ENCODE measurements at regions not wholly inside any gene's neighbourhood (a gene's known extent, or its start where the extent isn't known, plus 50 kb on each side); places are given as distances from the start of the nearest gene placed in this dataset.

DNA sequence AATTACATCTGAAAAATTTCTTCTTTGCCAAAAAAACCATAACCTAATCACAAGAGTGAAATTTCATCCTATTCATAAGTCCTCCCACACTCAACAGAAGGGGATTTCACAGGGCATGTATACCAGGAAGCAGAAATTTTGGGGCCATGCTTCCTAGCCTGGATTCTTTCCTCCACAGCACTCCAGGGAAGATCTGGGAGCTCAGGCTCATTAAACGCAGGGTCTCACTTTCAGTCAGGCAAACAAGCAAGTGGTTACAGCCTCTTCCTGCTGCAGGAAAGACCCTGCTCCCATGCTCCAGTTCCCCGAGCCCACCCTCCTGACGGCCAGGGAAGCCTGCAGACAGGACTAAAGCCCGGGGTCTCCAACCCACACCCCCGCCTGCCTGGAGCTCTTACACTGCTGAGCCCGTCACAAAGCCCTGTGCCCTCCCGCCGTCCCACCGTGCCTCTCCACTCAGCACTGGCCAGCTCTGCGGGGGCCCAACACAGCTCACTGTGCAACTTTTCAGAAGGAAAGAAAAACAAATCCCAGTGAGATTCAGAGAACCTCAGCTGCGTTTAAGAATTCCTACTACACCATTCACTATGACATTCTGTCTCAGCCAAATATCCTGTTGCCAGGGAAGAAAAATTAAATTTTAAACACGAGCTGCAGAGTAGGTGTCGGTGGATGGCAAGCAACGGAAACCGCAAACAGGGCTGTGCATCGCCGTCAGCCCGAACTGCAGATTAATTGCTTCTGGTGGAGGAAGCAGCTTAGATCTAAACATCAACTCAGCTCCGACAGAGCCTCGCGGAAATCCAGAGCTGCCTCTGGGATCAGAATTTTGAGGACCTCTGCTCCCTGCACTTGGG is 106.7 kb upstream of the SFSWAP start:
- TF ChIP-seq POLR2AphosphoS5 (IDR thresholded peaks at IDR 0.05; ENCODE audit: low read depth, low read length) (no peak), FOXP2 (optimal IDR thresholded peaks at IDR 0.05; ENCODE audit: borderline replicate concordance, extremely low read depth, extremely low read length, insufficient read depth) (no peak), TAF1 (IDR thresholded peaks at IDR 0.05; ENCODE audit: borderline replicate concordance, insufficient read depth, low read length) (no peak), SIN3A (IDR thresholded peaks at IDR 0.05; ENCODE audit: borderline replicate concordance, insufficient read depth, low read length) (no peak)
- TF ChIP-seq, protein P1, sequence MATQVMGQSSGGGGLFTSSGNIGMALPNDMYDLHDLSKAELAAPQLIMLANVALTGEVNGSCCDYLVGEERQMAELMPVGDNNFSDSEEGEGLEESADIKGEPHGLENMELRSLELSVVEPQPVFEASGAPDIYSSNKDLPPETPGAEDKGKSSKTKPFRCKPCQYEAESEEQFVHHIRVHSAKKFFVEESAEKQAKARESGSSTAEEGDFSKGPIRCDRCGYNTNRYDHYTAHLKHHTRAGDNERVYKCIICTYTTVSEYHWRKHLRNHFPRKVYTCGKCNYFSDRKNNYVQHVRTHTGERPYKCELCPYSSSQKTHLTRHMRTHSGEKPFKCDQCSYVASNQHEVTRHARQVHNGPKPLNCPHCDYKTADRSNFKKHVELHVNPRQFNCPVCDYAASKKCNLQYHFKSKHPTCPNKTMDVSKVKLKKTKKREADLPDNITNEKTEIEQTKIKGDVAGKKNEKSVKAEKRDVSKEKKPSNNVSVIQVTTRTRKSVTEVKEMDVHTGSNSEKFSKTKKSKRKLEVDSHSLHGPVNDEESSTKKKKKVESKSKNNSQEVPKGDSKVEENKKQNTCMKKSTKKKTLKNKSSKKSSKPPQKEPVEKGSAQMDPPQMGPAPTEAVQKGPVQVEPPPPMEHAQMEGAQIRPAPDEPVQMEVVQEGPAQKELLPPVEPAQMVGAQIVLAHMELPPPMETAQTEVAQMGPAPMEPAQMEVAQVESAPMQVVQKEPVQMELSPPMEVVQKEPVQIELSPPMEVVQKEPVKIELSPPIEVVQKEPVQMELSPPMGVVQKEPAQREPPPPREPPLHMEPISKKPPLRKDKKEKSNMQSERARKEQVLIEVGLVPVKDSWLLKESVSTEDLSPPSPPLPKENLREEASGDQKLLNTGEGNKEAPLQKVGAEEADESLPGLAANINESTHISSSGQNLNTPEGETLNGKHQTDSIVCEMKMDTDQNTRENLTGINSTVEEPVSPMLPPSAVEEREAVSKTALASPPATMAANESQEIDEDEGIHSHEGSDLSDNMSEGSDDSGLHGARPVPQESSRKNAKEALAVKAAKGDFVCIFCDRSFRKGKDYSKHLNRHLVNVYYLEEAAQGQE (IDR thresholded peaks at IDR 0.05; ENCODE audit: insufficient read depth in 1 of 2, low read depth in 2 of 2, low read length in 2 of 2) = no peak

GRCh38 chr12:131604859-131605258 is 106.0 kb upstream of the SFSWAP start:
- TF ChIP-seq SIN3A (IDR thresholded peaks at IDR 0.05; ENCODE audit: borderline replicate concordance, insufficient read depth, low read length) = no peak
- TF ChIP-seq FOXP2 (optimal IDR thresholded peaks at IDR 0.05; ENCODE audit: borderline replicate concordance, extremely low read depth, extremely low read length, insufficient read depth) = no peak
- TF ChIP-seq POLR2AphosphoS5 (IDR thresholded peaks at IDR 0.05; ENCODE audit: low read depth, low read length) = no peak
- TF ChIP-seq, protein P1 (IDR thresholded peaks at IDR 0.05; ENCODE audit: insufficient read depth in 1 of 2, low read depth in 2 of 2, low read length in 2 of 2) = no peak
- no peak for TF ChIP-seq TAF1 (IDR thresholded peaks at IDR 0.05; ENCODE audit: borderline replicate concordance, insufficient read depth, low read length)

DNA sequence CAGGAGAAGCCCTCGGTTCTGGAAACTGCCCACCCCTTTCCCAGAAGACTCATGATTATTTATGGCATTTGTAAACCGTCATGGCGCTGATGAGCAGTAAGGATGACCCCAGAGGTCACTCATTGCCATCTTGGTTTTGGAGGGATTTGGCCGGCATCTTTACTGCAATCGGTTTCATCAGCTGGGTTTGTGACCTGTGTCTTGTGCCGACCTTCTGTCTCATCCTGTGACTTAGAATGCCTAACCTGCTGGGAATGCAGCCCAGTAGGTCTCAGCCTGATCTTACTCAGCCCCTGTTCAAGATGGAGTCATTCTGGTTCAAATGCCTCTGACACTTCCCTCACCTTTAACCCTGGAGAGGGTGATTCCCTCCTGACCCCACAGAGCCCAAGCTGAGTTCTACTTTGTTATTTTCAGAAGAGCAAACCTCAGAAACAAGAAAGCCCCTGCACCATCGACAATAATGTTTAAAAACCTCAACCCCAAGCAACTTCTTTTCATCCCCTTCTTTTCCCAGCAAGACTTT is 105.5 kb upstream of the SFSWAP start:
- TF ChIP-seq TAF1 (IDR thresholded peaks at IDR 0.05; ENCODE audit: borderline replicate concordance, insufficient read depth, low read length) (no peak), POLR2AphosphoS5 (IDR thresholded peaks at IDR 0.05; ENCODE audit: low read depth, low read length) (no peak), FOXP2 (optimal IDR thresholded peaks at IDR 0.05; ENCODE audit: borderline replicate concordance, extremely low read depth, extremely low read length, insufficient read depth) (no peak), SIN3A (IDR thresholded peaks at IDR 0.05; ENCODE audit: borderline replicate concordance, insufficient read depth, low read length) (no peak)
- TF ChIP-seq, protein P1 (IDR thresholded peaks at IDR 0.05; ENCODE audit: insufficient read depth in 1 of 2, low read depth in 2 of 2, low read length in 2 of 2) = no peak

GRCh38 chr12:131606218-131606901 is 104.5 kb upstream of the SFSWAP start:
- TF ChIP-seq TAF1 (IDR thresholded peaks at IDR 0.05; ENCODE audit: borderline replicate concordance, insufficient read depth, low read length) (no peak), FOXP2 (optimal IDR thresholded peaks at IDR 0.05; ENCODE audit: borderline replicate concordance, extremely low read depth, extremely low read length, insufficient read depth) (no peak), POLR2AphosphoS5 (IDR thresholded peaks at IDR 0.05; ENCODE audit: low read depth, low read length) (no peak), SIN3A (IDR thresholded peaks at IDR 0.05; ENCODE audit: borderline replicate concordance, insufficient read depth, low read length) (no peak)
- TF ChIP-seq, protein P1 (IDR thresholded peaks at IDR 0.05; ENCODE audit: insufficient read depth in 1 of 2, low read depth in 2 of 2, low read length in 2 of 2) = no peak

Measured in PFSK-1 (cell line).